NCI-H748 treated with DMSO at 0.1 percent for 48 hours (cell line): ENCODE measurements at regions not wholly inside any gene's neighbourhood (a gene's known extent, or its start where the extent isn't known, plus 50 kb on each side); places are given as distances from the start of the nearest gene placed in this dataset.
"Not testable (repeated sequence)": the region's sequence is repeated elsewhere in the genome, so short reads cannot be mapped to it uniquely, and the experiment has no call there.

Experiments
- DNase-seq: peaks from one replicate; lab custom pipeline; 2025; lab: John Stamatoyannopoulos, UW

DNA sequence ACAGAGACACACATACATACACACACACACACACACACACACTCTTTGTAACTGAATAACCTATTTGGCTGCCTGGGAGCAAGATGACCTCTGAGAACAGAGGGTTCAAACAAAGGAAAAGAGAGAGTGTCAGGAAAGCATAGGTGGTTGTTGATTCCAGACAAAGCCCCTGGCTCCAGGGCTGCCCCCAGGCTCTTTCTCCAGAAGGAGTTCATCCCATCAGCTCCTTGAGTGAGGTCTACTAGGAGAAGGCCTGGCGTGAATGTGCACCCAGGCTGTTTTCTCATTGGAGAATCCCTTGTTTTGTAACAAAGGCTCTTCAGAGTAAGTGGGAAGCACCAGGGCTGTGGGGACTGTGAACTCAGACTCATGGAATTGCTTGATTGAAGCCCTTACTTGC is 151.9 kb downstream of the EMP1 start:
- DNase-seq, result no peak

DNA sequence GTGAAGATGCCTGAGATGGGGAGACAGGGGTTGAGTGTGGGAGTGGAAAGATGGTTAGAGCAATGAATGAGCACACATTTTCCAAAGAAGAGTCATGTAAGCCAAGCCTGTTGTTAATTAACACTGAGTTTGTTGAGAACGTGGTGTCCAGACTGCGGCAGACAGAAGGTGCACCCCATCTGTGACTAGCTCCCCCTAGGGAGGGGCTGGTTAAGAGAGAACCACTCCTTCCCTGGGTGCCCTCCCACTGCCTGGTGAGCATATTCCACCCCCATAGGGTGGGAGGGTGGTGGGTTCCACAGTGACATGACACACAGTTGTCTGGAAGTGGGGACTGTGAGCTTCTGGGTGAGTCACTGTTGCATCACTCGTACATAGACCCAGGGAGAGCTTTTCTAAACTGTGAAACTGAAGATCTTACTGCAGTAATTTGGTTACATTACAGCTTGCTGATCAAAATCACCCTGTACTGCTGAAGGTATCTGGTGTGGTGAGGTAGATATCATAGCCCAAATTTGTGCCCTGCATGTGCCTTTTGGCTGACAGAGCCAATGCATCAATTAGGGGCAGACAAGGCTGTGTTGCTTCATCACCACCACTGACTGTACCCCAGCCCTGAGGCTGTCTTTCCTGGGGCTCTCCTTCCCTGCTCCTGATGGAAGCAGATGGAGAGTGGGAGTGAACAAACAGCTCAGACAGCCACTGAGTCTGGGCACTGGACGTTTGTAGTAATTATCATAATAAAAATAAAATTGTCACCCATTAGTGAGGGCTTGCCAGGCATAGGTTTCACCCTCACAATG is 150.9 kb downstream of the EMP1 start:
- DNase-seq, result no peak

DNA sequence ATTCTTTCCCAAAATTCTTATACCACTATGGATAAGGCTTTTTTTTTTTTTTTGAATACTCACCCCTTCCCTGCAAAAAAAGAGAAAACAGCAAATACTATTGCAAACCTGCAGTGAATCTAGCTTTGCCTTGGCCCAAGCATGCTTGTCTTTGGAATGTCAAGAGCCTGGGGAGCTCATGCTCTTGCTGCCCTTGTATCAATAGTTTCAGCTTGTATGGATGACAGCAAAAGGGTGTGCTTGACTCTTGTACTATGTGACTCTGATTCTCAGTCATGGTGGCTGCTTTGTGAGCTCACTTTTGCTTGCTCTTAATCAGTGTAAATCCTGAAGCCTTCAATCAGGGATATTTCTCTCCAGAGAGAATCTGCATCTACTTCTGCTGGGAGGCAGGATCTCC is 149.2 kb downstream of the EMP1 start:
- no peak for DNase-seq

DNA sequence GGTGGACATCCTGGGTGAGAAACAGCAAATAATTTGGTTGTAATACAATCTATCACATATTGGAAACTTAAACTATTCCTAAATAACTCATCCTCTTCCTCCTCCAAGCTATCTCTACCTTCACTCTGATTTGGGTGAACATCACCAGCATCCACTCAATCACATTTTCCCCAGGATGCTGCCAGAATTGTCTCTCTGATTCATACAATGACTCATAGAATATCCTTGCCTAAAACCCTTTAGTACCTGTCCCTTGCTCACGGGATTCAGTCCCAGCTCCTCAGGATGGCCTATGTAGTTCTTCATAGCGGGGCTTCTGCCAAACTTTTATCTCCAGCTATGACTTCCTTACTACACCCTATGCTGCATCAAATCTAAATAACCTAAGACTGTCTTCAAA is 146.8 kb downstream of the EMP1 start:
- DNase-seq, result no peak

DNA sequence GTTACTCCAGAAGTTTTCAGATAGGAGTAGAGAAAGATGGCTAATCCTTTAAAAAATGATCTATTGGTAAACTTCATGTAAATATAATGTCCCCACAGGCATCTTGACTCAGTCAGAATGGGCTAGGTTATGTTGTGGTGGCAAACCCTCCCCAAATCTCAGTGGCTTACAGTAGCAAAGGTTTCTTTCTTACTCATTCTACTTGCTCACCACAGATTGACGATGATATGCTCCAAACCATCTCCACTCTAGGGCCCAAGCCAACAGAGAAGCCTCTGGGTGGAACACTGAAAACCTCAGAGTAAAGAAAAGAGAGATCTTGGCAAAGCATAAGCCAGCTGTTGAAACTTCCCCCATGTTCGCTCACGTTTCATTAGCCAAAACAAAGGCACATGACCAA is 146.4 kb downstream of the EMP1 start:
- DNase-seq, result no peak

DNA sequence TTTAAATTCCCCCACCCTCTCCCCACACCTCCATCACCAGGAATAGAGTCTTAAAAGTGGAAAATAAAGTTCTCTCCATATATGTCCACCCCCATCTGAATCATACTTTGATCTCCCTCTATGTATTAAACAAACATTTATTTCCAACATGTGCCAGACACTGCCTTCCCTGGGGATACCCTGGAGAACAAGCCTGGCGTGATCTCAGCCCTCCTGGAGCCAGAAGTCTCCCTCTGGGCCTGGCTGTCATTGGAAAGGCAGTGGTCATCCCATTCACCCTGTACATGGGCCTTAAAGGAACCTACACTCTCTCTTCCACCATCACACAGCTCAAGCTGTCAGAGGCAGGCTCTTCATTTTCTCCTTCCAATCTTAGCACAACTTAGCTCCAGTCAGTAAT is 143.6 kb downstream of the EMP1 start:
- no peak for DNase-seq

DNA sequence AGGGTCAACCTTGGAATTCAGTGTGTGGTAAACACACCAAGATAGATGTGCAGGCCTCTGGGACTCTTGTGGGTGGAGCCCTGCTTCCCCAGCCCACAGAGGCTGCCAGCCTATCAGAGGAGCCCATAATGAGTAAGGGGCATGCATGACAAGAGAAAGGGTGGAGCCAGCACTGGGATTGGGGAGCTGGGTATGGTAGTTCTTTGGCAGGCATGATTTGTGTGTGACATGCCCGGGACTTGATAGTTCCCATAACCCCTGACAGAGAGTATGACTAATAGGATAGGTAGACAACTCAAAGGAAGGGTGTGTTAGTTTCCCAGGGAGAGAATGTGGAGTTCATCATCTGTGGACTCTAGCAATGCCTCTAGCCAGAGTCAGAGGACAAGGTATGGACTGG is 143.0 kb downstream of the EMP1 start:
- no peak for DNase-seq

DNA sequence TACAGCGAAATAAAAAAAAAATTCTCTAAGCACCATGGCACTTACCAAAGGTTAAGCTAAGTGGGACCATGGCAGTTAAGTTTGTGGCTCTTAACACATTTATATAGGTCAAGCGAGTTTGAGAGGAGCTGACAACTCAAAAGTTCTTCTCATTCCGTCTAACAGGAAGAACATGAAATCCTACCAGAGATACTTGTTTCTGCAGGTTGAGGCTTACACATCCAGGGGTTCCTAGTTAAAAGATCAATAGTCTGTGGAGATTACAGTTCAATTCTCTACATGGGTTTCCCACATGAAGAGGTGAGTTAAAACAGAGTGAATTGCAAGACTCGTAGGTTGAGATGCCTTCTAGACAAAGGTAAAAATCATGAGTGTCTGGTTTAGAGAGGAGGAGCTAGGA is 142.6 kb downstream of the EMP1 start:
- no peak for DNase-seq

DNA sequence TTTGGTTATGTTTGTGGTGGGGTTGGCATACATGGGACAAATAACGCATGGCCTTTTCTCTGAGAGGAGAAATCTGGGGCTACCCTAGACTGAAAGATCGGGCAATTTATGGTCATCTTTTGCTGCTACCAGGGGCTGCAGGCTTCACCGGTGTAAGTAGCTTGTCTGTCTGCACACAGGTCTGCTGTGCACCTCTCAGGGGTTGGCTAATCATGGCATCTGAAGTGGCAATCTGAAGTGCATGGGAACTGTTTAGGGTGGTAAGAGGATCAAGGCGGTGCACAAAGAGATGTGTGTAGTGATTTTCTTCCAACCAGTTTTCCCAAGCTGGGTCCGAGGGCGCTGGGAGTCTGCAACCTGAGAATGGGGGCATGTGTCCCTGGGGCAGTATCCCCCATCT is 141.3 kb downstream of the EMP1 start:
- DNase-seq, result no peak

DNA sequence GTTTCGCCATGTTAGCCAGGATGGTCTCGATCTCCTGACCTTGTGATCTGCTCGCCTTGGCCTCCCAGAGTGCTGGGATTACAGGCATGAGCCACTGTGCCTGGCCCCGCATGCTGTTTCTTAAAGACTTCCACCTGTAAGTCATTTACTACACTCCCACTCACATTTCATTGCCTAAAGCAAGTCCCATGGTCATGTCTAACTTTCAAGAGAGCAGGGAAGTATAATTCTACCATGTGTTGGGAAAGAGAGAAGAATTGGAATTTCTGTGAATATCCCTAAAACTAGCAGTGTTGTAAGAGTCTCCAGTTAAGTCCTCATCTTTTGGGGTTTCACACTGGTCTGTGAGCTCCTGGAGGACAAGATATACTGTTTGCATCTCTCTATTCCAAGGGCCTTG is 139.7 kb downstream of the EMP1 start:
- no peak for DNase-seq

DNA sequence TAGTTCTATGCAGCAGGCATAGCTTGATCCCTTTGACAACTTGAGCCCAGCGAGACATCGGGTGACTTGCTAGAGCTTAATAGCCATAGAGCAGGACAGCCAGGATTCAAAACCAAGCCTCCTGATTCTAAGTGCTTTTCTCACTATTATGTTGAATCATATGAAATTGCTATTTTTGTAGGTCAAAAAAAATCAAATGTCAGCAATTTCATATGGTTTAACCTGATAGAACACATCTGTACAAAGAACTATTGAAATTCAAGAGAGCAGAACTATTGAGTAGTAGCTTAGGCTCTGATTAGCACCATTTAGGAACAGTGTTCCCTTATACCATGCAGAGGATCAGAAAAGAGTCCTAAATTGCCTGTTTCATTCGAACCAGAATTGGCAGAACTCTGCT is 132.0 kb downstream of the EMP1 start:
- DNase-seq, result no peak

DNA sequence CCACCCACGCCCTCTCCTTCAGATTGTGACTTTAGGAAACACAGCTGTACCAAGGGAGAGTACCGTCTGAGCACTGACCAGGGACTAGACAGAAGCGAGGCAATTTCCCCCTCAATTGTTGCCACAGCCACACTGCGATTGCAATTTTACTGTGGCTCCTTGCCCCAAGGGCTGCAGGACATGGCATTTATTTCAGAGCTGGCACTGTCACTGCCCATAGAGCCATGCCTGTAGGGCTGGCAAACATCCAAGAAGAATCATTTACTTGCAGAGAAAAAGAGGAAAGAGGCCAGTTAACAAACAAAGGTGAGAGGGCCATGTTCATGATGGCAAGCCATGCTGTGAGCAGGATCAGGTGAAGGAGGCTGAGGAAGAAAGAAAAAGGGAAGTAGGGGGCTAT is 129.6 kb downstream of the EMP1 start:
- no peak for DNase-seq

DNA sequence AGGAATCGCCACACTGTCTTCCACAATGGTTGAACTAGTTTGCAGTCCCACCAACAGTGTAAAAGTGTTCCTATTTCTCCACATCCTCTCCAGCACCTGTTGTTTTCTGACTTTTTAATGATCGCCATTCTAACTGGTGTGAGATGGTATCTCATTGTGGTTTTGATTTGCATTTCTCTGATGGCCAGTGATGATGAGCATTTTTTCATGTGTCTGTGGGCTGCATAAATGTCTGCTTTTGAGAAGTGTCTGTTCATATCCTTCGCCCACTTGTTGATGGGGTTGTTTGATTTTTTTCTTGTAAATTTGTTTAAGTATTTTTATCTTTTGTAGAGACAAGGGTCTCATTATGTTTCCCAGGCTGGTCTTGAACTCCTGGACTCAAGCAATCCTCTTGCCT is 128.5 kb downstream of the EMP1 start:
- DNase-seq, result not testable (repeated sequence)

DNA sequence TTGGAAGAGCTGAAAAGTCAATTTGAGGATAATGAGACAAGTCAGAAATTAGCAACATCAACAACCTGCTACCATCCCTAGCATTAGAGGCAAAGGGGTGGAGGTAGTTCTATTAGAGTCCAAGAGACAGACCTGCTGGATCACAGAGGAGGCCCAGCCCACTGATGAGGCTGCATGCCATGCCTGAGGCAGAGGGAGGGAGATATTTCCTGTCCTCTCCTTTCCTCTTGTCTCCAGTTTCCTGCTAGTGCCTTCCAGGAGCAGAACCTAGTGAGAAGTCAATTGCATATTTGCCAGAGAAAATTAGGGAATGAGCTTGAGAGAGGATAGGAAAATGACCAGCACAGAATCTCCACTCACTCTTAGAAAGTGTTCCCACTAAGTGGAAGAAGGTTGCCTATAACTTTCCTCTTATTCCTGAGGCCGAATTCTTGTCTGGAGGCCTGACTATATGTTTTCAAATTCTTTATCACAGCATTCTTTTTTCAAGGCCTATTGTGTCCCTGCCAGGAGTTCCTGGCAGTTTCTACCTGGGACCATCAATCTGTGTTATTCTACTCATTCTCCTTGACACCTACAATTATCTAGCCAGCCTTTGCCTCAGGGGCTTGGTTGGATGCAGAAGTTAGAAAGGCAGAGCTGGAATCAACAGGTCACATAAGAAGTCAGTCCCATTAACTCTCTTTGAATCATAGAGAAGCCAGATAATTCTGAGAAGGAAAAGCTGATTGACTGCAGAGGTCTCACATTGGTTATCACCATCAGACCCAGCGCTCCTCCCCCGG is 121.9 kb downstream of the EMP1 start:
- DNase-seq, result no peak

DNA sequence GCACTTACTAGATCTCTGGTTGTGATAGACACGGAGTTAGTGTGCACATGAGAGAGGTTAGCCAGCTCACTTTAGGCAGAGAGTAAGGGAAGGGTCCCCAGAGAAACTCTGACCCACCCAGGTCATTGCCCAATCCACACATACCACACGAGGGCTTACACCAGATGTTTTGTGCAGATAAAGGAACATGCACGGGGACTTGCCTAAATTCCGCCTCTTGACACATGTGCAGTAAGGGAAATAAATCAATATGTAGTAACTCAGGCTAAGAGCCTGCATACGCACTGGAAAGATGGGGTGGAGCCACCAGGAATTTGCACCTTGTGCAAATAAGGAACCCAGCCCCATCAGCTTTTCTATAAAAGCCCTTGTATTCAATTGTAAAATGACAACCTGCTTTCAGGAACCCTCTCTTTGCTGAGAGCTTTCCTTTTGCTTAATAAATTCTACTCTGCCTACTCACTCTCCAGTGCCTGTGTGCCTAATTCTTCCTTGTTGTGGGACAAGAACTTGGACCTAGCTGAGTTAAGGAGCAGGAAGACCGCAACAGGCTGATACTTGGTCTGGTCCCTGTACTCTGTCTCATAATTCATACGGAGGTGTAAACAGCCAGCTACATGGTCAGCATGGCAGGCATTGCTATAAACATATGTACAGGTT is 120.2 kb downstream of the EMP1 start:
- DNase-seq, result no peak

DNA sequence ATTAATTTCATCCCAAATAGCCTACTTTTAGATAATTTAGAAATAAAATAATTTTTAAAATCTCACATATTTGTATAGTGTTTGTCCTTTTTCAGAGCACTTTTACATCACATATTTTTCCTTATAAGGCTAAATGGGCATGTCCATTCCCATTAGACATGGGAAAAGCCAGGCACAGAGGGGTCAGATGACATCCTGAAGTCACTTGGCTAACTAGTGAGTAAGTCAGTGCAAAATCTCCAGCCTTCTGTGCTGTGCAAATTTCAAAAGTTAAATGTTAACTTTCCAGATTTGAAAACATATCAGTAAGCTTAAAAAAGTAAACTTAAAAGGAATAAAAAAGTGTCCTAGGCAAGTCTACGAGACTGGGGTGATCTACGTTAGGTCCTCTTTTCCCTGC is 117.4 kb downstream of the EMP1 start:
- no peak for DNase-seq

DNA sequence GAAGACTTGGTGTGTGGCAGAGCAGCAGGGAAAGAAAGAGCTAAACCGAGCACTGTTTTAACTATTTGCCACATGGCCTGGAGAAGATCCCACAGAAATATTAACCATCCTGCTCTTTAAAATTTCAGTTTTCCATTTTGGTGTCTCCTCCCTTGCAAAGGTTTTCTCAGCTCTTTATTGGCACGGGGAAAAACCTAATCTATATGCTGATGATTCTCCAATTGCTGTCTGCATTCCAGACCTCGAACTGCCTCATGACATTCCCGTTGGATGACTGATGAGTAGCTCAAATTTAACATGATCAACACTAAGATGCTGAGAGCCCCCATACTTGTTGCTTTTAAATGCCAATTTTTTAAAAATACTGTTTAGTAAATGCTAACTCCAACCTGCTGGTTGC is 115.0 kb downstream of the EMP1 start:
- DNase-seq, result no peak

DNA sequence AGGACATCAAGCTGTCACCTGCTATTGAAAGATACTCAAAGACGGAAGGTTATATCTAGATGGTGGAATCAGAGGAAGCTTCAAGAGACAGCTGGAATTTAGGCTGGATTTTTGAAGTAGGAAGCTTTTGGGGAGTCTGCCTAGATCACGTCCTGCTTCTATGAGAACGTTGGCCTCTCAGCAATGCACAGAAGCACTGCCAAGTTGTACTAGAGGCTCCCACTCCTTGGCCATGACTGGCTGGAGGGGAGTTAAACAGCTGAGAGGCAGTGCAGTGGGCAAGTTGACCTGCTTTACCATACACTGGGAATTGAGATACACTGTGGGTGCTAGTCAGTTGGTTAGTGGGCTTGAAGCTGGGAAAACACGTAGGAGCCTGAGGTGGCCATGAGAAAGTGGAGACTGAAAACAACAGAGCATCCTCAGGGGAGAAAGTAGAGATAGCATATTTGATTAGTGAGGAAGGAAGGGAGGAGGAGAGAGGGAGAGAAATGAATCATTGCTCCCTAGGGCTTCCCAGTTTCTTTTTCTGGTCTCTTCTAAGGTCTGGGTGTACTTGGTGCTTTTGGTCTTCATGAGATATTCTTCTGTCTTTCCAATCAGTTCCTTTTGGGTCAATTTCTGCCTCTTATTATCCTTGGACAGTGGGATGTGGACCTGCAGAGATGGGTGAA is 110.8 kb downstream of the EMP1 start:
- DNase-seq, result no peak

DNA sequence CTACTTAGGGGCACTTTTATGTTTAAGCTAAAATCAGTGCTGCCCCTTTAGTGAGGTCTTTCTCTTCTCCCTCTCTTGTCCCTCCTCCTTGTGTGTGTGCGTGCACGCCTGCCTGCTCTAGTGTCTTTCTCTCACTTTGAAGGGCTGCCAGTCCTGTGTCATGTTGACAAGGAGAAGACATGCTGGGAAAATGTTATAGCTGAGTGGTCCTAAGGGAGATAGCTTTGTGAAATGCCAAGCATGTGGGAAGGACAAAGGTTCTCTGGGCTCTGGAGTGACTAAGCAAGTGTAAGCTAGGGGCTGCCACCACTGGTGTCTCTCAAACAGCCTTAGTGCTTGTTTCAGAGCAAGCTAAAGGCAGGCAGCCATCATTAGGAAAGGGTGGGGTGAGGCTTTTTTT is 108.4 kb downstream of the EMP1 start:
- no peak for DNase-seq

DNA sequence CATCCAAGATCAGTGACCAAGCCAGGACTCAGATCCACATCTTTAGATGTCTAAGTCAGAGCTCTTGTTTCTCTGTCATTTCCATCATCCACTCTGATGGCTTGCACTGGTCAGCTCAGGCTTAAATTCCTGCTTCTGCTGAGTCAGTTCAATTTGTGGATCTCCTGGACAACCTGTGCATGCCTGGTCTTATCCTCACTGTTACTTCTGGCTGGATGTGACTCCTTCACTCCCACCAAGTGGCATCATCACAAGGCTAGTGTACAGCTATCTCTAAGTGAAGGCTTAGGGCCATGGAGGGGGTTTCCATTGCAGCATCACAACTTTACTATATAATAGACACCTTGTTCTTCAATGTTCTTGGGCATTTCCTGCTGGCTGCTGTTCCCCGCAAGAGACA is 102.9 kb downstream of the EMP1 start:
- DNase-seq, result no peak

DNA sequence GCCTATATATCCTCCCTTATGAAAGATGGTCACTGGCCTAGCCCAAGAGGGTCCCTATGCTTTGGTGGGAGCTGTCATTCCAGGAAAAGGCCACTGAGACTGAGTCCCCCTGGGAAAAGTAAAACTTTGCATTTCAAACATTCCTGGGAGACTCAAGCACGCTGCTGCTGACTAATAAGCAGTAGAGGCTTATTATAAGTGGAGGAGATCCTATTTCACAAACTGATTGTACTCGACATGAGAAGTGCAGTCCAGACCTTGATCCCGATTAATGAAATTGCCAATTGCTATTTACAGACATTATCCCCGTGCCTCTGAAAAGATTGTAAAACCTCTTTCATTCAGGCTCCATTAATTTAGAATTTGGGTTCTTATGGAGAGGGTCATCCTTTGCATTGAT is 96.6 kb downstream of the EMP1 start:
- no peak for DNase-seq

DNA sequence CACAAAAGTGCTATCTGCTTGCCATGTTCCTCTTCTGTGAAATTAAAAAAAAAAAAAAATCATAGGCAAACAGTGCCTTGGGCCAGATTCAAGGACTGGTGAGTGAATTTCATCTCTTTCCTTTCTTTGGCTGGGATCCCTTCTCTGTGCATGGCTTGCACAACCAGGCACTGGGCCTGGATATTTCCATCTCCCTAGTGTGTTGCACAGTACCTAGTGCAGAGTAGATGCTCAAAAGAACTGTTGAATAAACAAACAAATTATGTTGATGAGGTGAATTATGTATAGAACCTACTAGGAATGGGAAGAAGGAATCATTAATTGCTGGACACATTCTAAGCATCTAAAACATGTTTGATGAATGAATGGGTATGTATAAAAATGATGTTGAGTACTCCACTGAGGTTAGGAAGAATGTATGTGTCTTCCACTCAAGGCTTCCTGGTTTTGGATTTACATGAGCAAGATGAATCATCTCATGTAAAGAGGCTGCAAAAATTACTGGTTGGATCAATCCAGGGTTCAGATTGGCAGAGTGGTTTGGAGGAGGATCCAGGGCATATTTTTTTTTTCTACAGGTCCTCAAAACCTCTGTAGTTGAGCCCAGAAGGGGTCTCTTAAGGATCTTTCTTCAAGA is 93.2 kb downstream of the EMP1 start:
- no peak for DNase-seq
